HepG2 (cell line): ENCODE measurements at regions not wholly inside any gene's neighbourhood (a gene's known extent, or its start where the extent isn't known, plus 50 kb on each side); places are given as distances from the start of the nearest gene placed in this dataset.
A peak's percentile ranks its signal among the peaks of the same experiment; 100 is the strongest.

Experiments
- ATAC-seq: fragments of 200-7000 bp; cut with Tn5 transposase; 3 replicates; pipeline ENCODE4 v1.9.1; 2020; ENCODE audit warnings: mild to moderate bottlenecking, moderate library complexity
- BruUV-seq: library from RNA; stranded (reverse); fragments of 400-500 nt; replicated peaks from 2 replicates; lab custom pipeline; 2021; lab: Mats Ljungman, UMichigan
- CTCF ChIA-PET: fragments of 300-600 bp; formaldehyde crosslinking; extraction: SDS; loops from one replicate; lab custom pipeline; 2021; ENCODE audit warnings: low total read pairs, inconsistent platforms, low intra/inter-chr PET ratio; lab: Yijun Ruan, JAX
- POLR2A ChIA-PET: fragments of 350-600 bp; sonication (Branson Sonifier 250); formaldehyde crosslinking; loops from one replicate; lab custom pipeline; 2020; ENCODE audit warnings: antibody characterized with exemption, inconsistent platforms; lab: Yijun Ruan, JAX
- DNase-seq: peaks from one replicate; pipeline ENCODE4 v3.0.0-alpha.2; 2015; ENCODE audit warnings: low spot score
- FAIRE-seq: peaks from 3 replicates; lab custom pipeline; 2011; peaks lifted over from hg19 to GRCh38; lab: Jason Lieb, UNC
- H2AFZ ChIP-seq: one replicate; pipeline ENCODE4 v1.6.1; 2011; ENCODE audit warnings: low read length, inconsistent platforms
- H3K27ac ChIP-seq: fragments of 300-600 bp; 3 replicates; pipeline ENCODE4 v1.8.0; 2011; ENCODE audit warnings: mixed run types, mild to moderate bottlenecking, mixed read lengths, low read length, inconsistent platforms; ENCODE audit not compliant: insufficient read depth; ENCODE audit errors: extremely low read length
- H3K27me3 ChIP-seq, 2 experiments: fragments of 200-600 bp in 1 of 2; 2 replicates in 1 of 2; 3 replicates in 1 of 2; pipeline versions ENCODE4 v1.6.0 to v1.8.0; 2011; ENCODE audit warnings: low read length in 2 of 2, mild to moderate bottlenecking in 2 of 2, moderate library complexity in 2 of 2, inconsistent platforms in 1 of 2; ENCODE audit not compliant: insufficient read depth in 2 of 2, control insufficient read depth in 1 of 2
- H3K36me3 ChIP-seq, 2 experiments: fragments of 200-600 bp in 1 of 2; replicated peaks in 1 of 2; 2 replicates in 1 of 2; 3 replicates in 1 of 2; pipeline versions ENCODE4 v1.5.1 to v1.8.0; 2011; ENCODE audit warnings: low read length in 2 of 2, inconsistent platforms in 1 of 2; ENCODE audit not compliant: insufficient read depth in 2 of 2, control insufficient read depth in 1 of 2
- H3K4me1 ChIP-seq: 2 replicates; pipeline ENCODE4 v1.5.1; 2012; ENCODE audit warnings: low read length, inconsistent platforms; ENCODE audit not compliant: insufficient read depth
- H3K4me2 ChIP-seq: 2 replicates; pipeline ENCODE4 v1.6.0; 2011; ENCODE audit warnings: low read depth, low read length, inconsistent platforms
- H3K4me3 ChIP-seq, 3 experiments: fragments of 200-600 bp in 1 of 3; sonication (generic), shearing (Covaris generic) in 1 of 3; replicated peaks in 1 of 3; 2 replicates each; pipeline ENCODE4 v1.5.1; 2011 to 2016; ENCODE audit warnings: low read length in 3 of 3, inconsistent platforms in 2 of 3, low read depth in 2 of 3, mild to moderate bottlenecking in 2 of 3, control low read depth in 1 of 3, mixed read lengths in 1 of 3; ENCODE audit not compliant: insufficient read depth in 1 of 3
- H3K79me2 ChIP-seq: one replicate; pipeline ENCODE4 v1.6.1; 2011; ENCODE audit warnings: low read length, inconsistent platforms; ENCODE audit not compliant: insufficient read depth
- H3K9ac ChIP-seq: 2 replicates; pipeline ENCODE4 v1.6.0; 2011; ENCODE audit warnings: mild to moderate bottlenecking, low read depth, low read length, inconsistent platforms; ENCODE audit not compliant: insufficient read depth
- H3K9me3 ChIP-seq: 2 replicates; pipeline ENCODE4 v1.5.1; 2012; ENCODE audit warnings: mild to moderate bottlenecking, low read length
- H4K20me1 ChIP-seq: 2 replicates; pipeline ENCODE4 v1.6.0; 2011; ENCODE audit warnings: inconsistent platforms, mild to moderate bottlenecking, low read length, moderate library complexity; ENCODE audit not compliant: insufficient read depth
- ARID5B ChIP-seq: IDR thresholded peaks from 2 replicates; pipeline ENCODE4 v1.4.0; 2020; ENCODE audit warnings: mild to moderate bottlenecking, missing genetic modification reagents
- ATF3 ChIP-seq: sonication (generic); formaldehyde crosslinking; IDR thresholded peaks from 2 replicates; pipeline ENCODE4 v1.4.0; 2020; ENCODE audit warnings: missing genetic modification reagents
- ATF4 ChIP-seq, 2 experiments: fragments of 450-650 bp in 1 of 2; sonication (generic) in 1 of 2; formaldehyde crosslinking; IDR thresholded peaks; 2 replicates each; pipeline versions ENCODE4 v1.5.0 to v1.8.0; 2020 to 2022; ENCODE audit warnings: mild to moderate bottlenecking in 1 of 2, missing genetic modification reagents in 1 of 2
- ATF7 ChIP-seq, 2 experiments: fragments of 450-650 bp in 1 of 2; sonication (generic) in 1 of 2; formaldehyde crosslinking in 1 of 2; IDR thresholded peaks; 2 replicates each; pipeline versions ENCODE4 v1.4.0 to v1.6.1; 2016 to 2020; ENCODE audit warnings: antibody characterized with exemption in 1 of 2, mild to moderate bottlenecking in 1 of 2, missing genetic modification reagents in 1 of 2
- CEBPB ChIP-seq: IDR thresholded peaks from 2 replicates; pipeline ENCODE4 v1.6.1; 2011; ENCODE audit warnings: low read depth, low read length, improper control_type of control experiment, borderline replicate concordance
- CEBPG ChIP-seq: IDR thresholded peaks from 2 replicates; pipeline ENCODE4 v1.6.1; 2016
- CREB1 ChIP-seq, 2 experiments: fragments of 450-650 bp in 1 of 2; IDR thresholded peaks; 2 replicates each; pipeline ENCODE4 v1.6.1; 2016 to 2017; ENCODE audit warnings: control low read depth in 1 of 2, mild to moderate bottlenecking in 1 of 2, missing compliant biosample characterization in 1 of 2, missing genetic modification characterization in 1 of 2
- ESRRA ChIP-seq: sonication (generic); formaldehyde crosslinking; IDR thresholded peaks from 2 replicates; pipeline ENCODE4 v1.5.1; 2020; ENCODE audit warnings: mild to moderate bottlenecking, low read depth, missing genetic modification reagents
- FOSL1 ChIP-seq: sonication (generic); formaldehyde crosslinking; IDR thresholded peaks from 2 replicates; pipeline ENCODE4 v1.9.0; 2021; ENCODE audit warnings: missing genetic modification reagents, borderline replicate concordance
- FOSL2 ChIP-seq: sonication (generic); formaldehyde crosslinking; IDR thresholded peaks from 2 replicates; pipeline ENCODE4 v1.4.0; 2020; ENCODE audit warnings: missing genetic modification reagents
- FOXC1 ChIP-seq: sonication (generic); formaldehyde crosslinking; IDR thresholded peaks from 2 replicates; pipeline ENCODE4 v1.8.0; 2022; ENCODE audit warnings: mild to moderate bottlenecking, missing genetic modification reagents, borderline replicate concordance
- GATAD2A ChIP-seq: IDR thresholded peaks from 2 replicates; pipeline ENCODE4 v1.6.1; 2016
- KLF16 ChIP-seq, 2 experiments: sonication (generic) in 1 of 2; formaldehyde crosslinking in 1 of 2; IDR thresholded peaks; 2 replicates each; pipeline versions ENCODE4 v1.6.1 to v1.8.0; 2016 to 2023; ENCODE audit warnings: missing genetic modification reagents in 2 of 2, missing compliant biosample characterization in 1 of 2
- THAP11 ChIP-seq: IDR thresholded peaks from 2 replicates; pipeline ENCODE4 v1.6.1; 2016; ENCODE audit warnings: missing biosample characterization, missing genetic modification reagents
- ZBTB21 ChIP-seq: sonication (generic); formaldehyde crosslinking; IDR thresholded peaks from 2 replicates; pipeline ENCODE4 v1.4.0; 2020; ENCODE audit warnings: missing genetic modification reagents
- ZNF331 ChIP-seq: sonication (generic); formaldehyde crosslinking; IDR thresholded peaks from 2 replicates; pipeline ENCODE4 v1.4.0; 2020; ENCODE audit warnings: missing genetic modification reagents
- ZNF350 ChIP-seq: sonication (generic); formaldehyde crosslinking; IDR thresholded peaks from 2 replicates; pipeline ENCODE4 v1.4.0; 2020; ENCODE audit warnings: mild to moderate bottlenecking, low read depth, missing genetic modification reagents, borderline replicate concordance
- WGBS: methylation state at CpG from one replicate; pipeline ENCODE4 v1.1.6; 2017; ENCODE audit warnings: low lambda C conversion rate; 5-methylcytosine and 5-hydroxymethylcytosine counted together
- in situ Hi-C: cut with HindIII; loops from 2 replicates; pipeline ENCODE4 v1.10.0; 2017; ENCODE audit warnings: low pct_unique_long_range_greater_than_20kb; ENCODE audit not compliant: extremely low pct_ligation_motif_present
- intact Hi-C: fragments of 100-400 bp; cut with micrococcal nuclease; formaldehyde crosslinking; loops from one replicate; pipeline ENCODE4 v1.10.0; 2022; ENCODE audit not compliant: unreplicated experiment

DNA sequence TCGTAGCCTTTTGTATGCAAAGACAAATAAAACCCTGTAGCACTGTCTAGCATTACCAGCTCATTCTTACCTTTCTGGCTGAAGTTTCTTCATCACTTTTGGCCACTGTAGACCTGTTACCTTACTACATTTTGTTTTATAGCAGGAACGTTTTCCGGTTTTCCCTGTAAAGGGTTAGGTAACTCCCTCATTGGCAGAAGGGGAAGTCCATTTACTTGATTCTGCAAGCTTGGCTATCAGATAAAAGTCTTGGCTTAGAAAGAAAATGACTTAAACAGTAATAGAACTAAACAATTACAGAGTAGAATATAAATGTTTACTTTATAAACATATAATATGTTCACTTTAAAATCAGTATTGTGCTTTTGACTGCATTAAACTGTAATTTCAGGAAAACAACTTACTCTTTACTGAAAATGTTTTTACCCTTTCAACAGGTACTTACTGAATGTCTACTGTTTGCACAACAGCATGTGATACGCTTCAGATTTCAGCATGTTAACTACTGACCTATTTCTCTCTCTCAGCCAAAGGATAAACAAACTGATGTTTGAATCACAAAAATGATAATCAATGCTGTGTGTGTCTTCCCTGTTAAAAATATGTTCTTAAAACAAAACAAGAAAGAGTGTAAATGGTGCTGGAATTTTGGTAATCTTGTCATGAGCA lies 67.1 kb downstream of the OTUD1 start (continued):
- TF ChIP-seq FOXC1 (no peak), ZNF350 (CRISPR knock-in tag) (no peak)

GRCh38 chr10:23512355-23513058 lies 73.6 kb downstream of the OTUD1 start:
- BruUV-seq, result no TSS peak
- TF ChIP-seq ATF3 (CRISPR knock-in tag) (peak; percentile 79), FOSL1 (peak; percentile 15; the same call in 1 of the 2 replicates), ARID5B (CRISPR knock-in tag) (0 out of 2 replicates have a peak, but pooled peaks have one; percentile 32), ZBTB21 (CRISPR knock-in tag) (0 out of 2 replicates have a peak, but pooled peaks have one; percentile 20), ATF7 (IDR thresholded peaks at IDR 0.05) (peak; percentile 58), ATF7 (CRISPR knock-in tag; IDR thresholded peaks at IDR 0.05) (no peak), ATF4 (CRISPR knock-in tag; IDR thresholded peaks at IDR 0.05) (peak in 1 of 2 experiments; percentile 99; a peak in 2 of 4 replicates), ZNF331 (peak; percentile 15; the same call in 1 of the 2 replicates), THAP11 (CRISPR knock-in tag) (peak; percentile 33; the same call in 1 of the 2 replicates), CEBPB (peak; percentile 90), CREB1 (IDR thresholded peaks at IDR 0.05) (0 out of 2 replicates have a peak, but pooled peaks have one; percentile 16), CREB1 (CRISPR knock-in tag; IDR thresholded peaks at IDR 0.05) (no peak), CEBPG (peak; percentile 92), KLF16 (CRISPR knock-in tag; IDR thresholded peaks at IDR 0.05) (peak in 1 of 2 experiments; percentile 49; a peak in 1 of 4 replicates), ESRRA (CRISPR knock-in tag) (no peak), GATAD2A (peak; percentile 34; the same call in 1 of the 2 replicates), FOSL2 (CRISPR knock-in tag) (peak; percentile 98)

More at GRCh38 chr10:23512355-23513058, 73.6 kb downstream of the OTUD1 start:
- no peak for FAIRE-seq
- in situ Hi-C loops, result no loop called here
- Histone ChIP-seq H3K36me3 (no peaks in the 10 kb centered on the region), H4K20me1 (0 out of 2 replicates have a peak, but pooled peaks cover 2% of the 10 kb centered on the region), H3K9ac (no peak overlapping the region), H2AFZ (no peak overlapping the region), H3K27me3 (no peaks in the 10 kb centered on the region; a peak in 1 of 5 replicates), H3K9me3 (no peaks in the 10 kb centered on the region), H3K79me2 (no peaks in the 10 kb centered on the region), H3K27ac (no peak overlapping the region), H3K4me1 (peaks cover 17% of the 10 kb centered on the region), H3K4me3 (no peak overlapping the region), H3K4me2 (no peak overlapping the region)
- CTCF ChIA-PET, result no interaction called here
- ATAC-seq, result no peak
- POLR2A ChIA-PET, result no interaction called here
- DNase-seq, result peak; percentile 9
- intact Hi-C loops, result no loop called here
- WGBS, result 18% methylated on average over 9 of the region's 10 CpGs
